ENCODE measurements at regions not wholly inside any gene's neighbourhood (a gene's known extent, or its start where the extent isn't known, plus 50 kb on each side); places are given as distances from the start of the nearest gene placed in this dataset.

DNA sequence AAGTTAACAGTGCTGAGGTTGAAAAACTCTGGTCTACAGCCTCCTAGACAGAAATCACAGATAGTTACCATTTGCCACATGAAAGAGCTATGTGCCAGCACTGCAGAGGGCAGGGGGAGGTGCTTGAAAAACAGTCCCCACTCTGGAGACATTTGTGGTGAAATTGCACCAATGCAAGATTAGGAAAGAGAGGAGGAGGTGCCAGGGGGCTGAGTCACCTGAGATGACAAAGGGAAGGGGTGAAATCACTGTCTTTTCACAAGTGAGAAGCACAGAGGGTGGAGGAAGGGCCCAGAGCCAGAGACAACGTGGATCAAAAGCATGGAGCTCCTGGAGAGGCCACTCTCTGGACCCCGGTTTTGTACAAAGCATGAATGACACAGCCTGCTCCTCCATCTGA, 196.3 kb downstream of the BUD13 start:
- in situ Hi-C loops (cut with HindIII; ENCODE audit: low sequenced_read_pairs), result no loop called here
- DNase-seq (ENCODE audit: low read depth), result no peak
- no peak for TF ChIP-seq CTCF (IDR thresholded peaks at IDR 0.05; ENCODE audit: low read depth, low read length, missing control alignments)
- H3K4me3 ChIP-seq (ENCODE audit: low read depth, low read length), result no peak overlapping the region

DNA sequence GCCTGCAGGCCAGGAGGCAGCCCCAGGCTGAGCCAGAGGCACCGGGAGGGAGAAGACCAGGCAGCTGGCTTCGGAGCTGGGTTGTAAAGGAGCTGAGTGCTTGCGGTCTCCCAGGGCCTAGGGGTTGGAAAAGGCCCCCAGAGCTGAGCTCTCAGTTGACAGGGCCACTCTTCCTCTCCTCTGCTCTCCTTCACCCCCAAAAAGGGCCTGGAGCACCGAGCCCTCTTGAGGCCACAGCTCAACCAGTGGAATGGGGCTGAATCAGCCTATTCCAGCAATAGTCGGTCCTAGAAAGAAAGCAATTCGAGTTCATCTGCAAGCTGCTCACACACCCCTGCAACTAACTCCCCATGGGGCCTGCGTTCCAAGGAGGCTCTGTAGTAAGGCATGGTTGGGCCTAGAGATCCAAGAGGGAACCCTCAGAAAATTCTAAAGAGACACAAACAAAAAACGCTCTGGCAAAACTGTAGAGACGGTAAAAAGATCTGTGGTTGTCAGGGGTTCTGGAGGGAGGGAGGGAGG, 205.0 kb downstream of the BUD13 start:
- no peak for DNase-seq (ENCODE audit: low read depth)
- in situ Hi-C loops (cut with HindIII; ENCODE audit: low sequenced_read_pairs), result no loop called here

DNA sequence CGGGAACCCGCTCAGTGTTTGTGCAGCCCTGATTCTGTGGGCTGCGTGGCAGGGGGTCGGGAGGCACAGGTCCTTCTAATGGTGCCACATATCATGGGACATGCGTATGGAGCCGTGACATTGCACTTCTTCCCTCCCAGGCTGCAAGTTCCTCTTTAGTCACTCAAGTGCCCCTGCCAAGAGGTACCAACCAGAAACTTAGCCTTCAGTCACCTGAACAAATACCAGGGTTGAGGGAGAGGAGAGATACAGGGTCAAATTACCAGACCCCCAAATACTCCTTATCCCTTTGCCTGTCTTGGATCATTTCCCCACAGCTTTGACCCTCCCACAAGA, 209.1 kb downstream of the BUD13 start:
- in situ Hi-C loops (cut with HindIII; ENCODE audit: low sequenced_read_pairs), result no loop called here

More for the DNA sequence above, 205.0 kb downstream of the BUD13 start:
- no peak overlapping the region for H3K4me3 ChIP-seq (ENCODE audit: low read depth, low read length)
- TF ChIP-seq CTCF (IDR thresholded peaks at IDR 0.05; ENCODE audit: low read depth, low read length, missing control alignments), result no peak

DNA sequence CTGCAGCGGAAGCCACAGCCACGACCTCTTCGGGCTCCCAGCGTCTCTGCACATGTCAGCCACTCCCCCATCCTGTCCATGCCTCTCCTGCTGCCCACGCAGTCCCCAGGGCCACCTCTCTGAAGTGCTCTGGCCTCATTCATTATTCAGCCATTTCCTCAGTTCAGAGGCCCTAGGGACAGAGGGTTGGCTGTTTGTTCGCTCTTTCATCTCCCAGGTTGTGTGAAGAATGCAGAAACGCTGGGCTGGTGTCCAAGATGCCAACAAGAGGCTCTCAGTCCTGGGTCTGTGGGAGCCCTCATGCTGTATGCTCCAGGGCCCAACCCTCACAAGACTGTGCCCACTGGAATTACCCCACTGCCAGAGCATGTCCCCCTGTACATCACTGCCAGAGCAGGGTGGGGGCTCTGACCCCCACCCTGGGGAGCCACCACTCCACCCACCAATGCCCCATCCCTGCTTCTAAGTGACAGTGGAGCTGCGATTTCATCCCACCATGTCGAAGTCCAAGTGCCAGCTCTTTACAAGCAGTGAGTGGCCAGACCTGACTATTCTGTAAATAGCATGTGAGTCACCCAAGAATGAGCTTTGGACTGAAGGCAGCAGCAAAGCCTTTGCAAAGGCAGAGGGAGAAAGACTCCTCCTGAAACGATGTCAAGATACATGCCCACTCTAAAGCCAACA, 209.6 kb downstream of the BUD13 start:
- TF ChIP-seq CTCF (IDR thresholded peaks at IDR 0.05; ENCODE audit: low read depth, low read length, missing control alignments), result no peak
- no peak overlapping the region for H3K4me3 ChIP-seq (ENCODE audit: low read depth, low read length)
- in situ Hi-C loops (cut with HindIII; ENCODE audit: low sequenced_read_pairs), result no loop called here
- DNase-seq (ENCODE audit: low read depth), result no peak

More for the DNA sequence above, 209.1 kb downstream of the BUD13 start:
- TF ChIP-seq CTCF (IDR thresholded peaks at IDR 0.05; ENCODE audit: low read depth, low read length, missing control alignments), result no peak
- H3K4me3 ChIP-seq (ENCODE audit: low read depth, low read length), result no peak overlapping the region
- DNase-seq (ENCODE audit: low read depth), result no peak

DNA sequence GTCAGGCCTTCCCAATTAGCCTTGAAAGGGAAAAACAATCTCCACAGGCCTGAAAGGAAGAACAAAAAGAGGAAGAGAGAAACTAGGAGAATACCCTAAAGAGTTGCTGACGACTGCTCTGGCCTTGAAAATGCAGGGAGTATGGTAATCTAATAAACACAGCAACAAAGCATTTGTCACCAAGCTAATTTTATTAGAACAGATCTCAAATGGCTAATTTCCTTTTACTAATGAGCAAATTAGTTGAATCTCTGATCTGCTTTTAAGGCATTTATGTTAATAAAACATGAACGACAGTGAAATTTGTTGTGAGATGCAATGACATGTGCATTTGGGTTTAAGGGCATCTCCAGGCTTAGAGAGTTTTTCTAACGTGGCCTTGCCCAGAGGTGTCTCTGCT, 212.2 kb downstream of the BUD13 start:
- no peak for TF ChIP-seq CTCF (IDR thresholded peaks at IDR 0.05; ENCODE audit: low read depth, low read length, missing control alignments)
- in situ Hi-C loops (cut with HindIII; ENCODE audit: low sequenced_read_pairs), result no loop called here
- DNase-seq (ENCODE audit: low read depth), result no peak
- H3K4me3 ChIP-seq (ENCODE audit: low read depth, low read length), result no peak overlapping the region

DNA sequence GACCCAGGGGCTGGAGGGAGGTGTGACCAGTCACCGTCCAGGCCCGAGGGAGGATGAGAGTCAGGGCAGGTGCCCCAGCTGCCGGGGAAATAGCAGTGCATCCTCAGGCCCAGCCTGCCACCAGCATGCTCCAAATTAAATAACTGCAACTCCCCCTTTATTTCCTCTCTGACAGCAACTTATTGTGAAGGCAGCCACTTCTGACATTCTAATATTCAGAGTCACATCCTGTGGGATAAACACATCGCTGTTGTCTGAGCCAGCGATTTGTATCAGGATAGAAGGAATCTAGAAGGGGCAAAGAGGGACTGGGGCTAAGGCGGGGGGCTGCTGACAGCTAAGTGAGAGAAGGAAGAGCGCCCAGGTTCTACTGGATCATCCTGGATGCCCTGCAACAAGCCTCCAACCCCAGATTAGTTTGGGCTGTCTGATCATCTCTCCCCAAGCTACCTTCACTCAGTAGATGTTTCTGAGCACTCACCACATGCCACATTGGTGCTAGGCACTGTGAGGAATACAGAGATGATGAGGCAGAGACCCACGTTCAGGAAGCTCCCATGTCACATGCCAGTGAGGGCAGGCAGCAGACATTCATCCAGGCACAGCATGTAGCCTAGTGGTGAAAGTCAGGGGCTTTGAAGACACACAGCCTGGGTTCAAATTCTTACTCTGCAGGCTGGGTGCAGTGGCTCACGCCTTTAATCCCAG, 214.1 kb downstream of the BUD13 start:
- DNase-seq (ENCODE audit: low read depth), result no peak
- TF ChIP-seq CTCF (IDR thresholded peaks at IDR 0.05; ENCODE audit: low read depth, low read length, missing control alignments), result no peak
- H3K4me3 ChIP-seq (ENCODE audit: low read depth, low read length), result no peak overlapping the region
- in situ Hi-C loops (cut with HindIII; ENCODE audit: low sequenced_read_pairs), result no loop called here
